Amniotic epithelial cell (primary cell): ENCODE measurements at regions not wholly inside any gene's neighbourhood (a gene's known extent, or its start where the extent isn't known, plus 50 kb on each side); places are given as distances from the start of the nearest gene placed in this dataset.
"Not testable (repeated sequence)": the region's sequence is repeated elsewhere in the genome, so short reads cannot be mapped to it uniquely, and the experiment has no call there.

Source experiments
- DNase-seq: peaks from one replicate; pipeline ENCODE4 v3.0.0-alpha.2; 2010; ENCODE audit warnings: low read depth

GRCh38 chr2:61774351-61774750 lies 79.5 kb downstream of the FAM161A start:
- no peak for DNase-seq

GRCh38 chr2:61771904-61772845 lies 81.7 kb downstream of the FAM161A start:
- DNase-seq, result no peak

- no peak for DNase-seq
Observed at GRCh38 chr2:61770746-61771145, 83.1 kb downstream of the FAM161A start.

- DNase-seq, result no peak
Observed at GRCh38 chr2:61770298-61770697, 83.6 kb downstream of the FAM161A start.

DNA sequence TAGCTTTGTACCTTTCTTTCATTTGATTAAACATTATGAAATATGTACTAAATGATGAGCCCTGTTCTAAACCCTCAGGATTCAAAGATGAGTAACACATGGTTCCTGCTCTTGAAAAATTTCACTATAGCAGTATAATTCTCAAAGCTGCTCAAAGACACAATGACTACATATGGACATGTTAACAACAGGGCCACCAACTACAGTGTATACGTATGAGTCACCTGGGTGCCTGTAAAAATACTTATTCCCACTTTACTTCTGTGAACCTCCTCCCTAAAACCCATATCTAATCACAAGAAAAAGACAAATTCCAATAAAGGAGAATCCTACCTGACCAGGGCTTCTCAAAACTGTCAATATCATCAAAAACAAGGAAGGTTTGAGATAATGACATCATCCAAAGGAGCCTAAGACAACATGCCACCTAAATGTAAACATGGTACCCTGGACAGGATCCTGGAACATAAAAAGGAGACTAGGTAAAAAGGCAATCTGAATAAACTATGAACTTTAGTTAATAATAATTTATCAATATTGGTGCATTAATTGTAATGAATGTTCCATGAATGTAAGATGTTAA lies 84.7 kb downstream of the FAM161A start:
- DNase-seq, result no peak

DNA sequence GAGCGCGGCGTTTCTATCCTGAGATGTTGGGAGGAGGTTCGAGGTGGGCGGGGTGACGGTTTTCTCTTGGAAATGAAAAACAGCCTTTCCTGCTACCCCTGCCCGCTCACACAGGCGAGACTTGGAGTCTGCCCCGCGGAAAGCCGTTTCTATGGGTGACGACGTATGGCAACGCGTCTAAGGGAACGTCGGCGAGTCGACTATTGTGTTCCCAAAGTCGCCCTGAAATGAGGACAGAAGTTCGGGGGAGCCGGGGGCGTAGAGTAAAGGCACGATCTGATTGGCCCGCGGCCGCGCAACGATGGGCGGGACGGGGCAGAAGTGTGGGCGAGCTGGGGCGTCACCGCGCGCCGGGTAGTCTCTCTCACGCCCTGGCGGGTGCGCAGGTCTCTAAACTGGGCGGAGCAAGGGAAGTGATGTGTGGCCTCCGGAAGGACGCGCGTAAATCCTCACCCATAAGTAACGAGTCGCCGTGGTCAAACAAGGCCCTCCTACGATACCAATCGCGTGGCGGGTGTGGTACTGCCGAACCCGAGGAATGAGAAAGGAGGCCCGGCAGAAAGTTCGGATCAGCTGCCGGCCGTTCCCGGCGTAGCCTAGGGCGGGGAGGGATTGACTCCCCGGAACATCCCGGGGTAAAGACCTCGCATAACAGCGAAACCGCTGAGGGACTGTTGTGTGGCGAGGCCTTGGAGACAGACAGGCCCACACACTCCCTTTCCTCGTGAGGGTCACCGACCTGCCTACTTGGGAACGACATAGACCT lies 89.6 kb downstream of the FAM161A start:
- DNase-seq, result peak; percentile 98

GRCh38 chr2:61763605-61764034 lies 90.2 kb downstream of the FAM161A start:
- peak; percentile 90 for DNase-seq

DNA sequence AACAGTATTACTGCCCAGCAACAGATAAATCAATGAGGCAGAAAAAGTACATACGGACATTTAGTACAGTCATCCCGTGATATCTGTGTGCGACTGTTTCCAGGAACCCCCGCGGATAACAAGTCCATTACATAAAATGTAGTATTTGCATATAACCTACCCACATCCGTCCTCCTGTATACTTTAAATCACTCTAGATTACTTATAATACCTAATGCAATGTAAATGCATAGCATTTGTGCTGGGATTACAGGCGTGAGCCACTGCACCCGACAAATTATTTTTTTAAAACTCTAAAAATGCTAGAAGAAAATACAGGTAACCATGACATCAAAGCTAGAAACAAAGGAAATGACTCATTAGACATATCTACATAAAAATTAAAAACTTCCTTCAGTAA lies 91.6 kb downstream of the FAM161A start:
- DNase-seq, result peak; percentile 27

DNA sequence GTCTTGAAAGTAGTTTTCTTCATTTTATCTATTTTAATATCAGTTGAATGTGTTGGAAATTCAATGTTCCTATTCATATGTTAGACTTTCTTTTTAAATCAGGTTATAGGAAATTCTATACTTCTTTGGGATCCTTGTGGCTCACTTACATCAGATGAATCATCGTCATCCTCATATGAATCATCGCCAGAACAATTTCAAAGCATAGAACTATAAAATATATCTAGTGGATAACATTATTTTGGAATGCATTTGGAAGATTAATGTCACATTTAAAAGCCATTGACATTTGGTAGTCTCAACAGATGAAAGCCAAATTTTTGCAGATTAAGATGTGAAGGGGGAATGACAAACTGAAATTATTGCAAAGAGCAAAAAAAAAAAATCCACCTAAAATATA lies 94.1 kb downstream of the FAM161A start:
- DNase-seq, result peak; percentile 81

DNA sequence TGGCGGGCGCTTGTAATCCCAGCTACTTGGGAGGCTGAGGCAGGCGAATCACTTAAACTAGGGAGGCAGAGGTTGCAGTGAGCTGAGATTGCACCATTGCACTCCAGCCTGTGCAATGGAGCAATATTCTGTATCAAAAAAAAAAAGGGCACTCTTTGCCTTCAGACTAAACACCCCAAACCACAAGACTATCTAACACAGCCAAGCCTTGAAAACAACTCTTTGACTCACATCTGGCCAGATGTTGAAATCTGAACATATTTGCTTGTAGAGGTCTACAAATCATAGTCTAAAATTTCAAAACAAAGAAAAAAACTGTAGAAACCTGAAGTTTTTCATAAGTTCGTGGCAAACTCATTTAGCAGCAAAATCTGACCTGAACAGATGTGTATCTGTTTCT lies 94.9 kb downstream of the FAM161A start:
- peak; percentile 100 for DNase-seq

- DNase-seq, result no peak
Observed at GRCh38 chr2:61758159-61758558, 95.7 kb downstream of the FAM161A start.

DNA sequence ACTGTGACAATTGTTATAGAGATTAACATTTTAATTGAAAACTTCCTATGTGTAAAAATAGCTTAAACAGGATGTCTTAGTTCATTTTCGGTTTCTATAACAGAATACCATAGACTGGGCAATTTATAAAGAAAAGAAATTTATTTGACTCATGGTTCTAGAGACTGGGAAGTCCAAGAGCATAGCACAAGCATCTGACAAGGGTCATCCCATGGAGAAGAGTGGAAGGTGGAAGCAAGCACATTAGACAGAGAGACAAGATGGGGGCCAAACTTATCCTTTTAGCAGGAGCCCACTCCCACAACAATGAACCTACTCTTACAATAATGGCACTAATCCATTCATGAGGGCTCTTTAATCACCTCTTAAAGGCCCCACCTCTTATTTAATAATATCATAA lies 100.3 kb downstream of the FAM161A start:
- DNase-seq, result no peak

DNA sequence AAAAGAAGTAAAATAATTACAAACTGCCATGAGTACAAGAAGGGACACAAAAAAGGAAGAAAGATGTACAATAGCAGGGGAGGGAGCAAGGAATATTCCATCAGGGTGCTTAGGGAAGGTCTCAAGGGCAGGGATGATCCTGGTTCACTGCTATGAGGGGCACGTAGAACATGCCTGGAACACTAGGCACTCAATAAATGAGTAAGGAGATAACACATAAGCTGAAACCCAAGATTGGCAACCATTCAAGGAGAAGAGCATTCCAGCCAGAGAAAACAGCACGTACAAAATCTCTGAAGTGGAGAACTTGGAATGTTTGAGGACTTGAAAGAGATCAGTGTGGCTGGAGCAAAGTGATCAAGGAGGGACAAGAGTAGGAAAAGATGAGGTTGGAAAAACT lies 103.2 kb downstream of the FAM161A start:
- peak; percentile 92 for DNase-seq

- DNase-seq, result no peak
Observed at GRCh38 chr2:61742955-61743354, 110.9 kb downstream of the FAM161A start.

DNA sequence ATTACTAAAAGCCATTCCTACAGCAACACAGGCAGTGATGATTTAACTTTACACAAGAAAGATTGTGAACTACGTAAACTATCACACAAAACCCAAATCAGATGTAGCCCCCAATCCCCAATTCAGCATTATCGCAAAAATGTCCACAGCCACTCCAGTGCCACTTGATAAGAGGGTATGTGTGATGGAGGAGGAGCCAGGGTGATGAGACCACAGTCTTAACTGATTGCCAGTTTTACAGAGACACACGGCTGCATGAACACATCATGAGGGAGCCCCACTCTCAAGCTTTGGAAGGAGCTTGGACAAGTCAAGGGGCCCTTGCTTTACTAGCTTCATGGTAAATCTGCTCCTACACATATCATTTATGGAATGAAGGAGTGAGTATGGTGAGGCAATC lies 116.0 kb downstream of the FAM161A start:
- no peak for DNase-seq

DNA sequence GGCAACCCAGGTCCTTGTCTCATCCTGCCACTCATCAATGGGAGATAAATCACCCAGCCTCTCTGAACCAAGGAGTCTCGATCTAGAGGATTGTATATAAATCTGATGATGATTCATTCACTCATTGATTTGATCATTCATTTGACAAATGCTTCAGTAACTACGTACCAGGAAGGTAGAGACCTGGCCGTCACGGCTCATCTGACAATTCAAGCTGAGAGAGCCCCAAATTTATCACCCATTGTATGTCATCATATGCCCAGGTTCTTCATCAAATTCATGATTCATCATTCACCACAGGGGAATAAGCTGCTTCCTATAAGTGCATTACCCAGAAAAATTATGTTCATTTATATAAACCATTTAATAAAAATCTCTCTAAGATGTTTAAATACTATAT lies 116.9 kb downstream of the FAM161A start:
- no peak for DNase-seq

DNA sequence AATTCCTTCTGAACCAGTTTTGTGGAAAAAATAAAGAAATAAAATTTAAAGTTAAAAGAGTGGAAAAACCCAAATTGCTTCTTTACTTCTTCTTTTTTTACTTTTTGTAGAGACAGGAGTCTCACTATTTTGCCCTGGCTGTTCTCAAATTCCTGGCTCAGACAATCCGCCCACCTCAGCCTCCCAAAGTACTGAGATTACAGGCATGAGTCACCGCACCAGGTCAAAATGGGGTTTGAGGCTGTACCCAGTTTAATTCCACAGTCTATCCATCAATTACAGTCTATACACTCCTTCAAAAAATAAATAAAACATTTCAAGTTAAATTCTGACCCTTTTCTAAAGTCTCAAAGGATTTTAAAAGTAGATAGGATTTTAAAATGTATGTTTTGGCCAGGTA lies 120.3 kb downstream of the FAM161A start:
- DNase-seq, result peak; percentile 48

DNA sequence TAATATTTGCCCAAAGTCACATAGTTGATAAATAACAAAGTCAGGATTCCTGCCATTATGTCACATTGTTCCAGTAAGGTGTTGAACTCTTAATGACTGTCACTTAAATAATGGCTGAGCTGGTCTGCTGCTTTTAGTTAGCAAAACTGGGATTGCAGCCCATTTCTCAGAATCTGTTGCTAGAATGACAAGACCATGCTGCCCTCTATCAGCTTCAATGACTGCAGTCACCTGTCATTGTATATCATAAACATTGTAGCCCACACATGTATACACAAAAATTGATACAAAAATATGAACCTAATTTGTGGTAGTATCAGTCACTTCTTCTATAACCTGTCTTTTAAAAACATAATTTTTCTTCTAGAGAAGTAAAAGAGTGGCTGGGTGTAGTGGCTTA lies 121.1 kb downstream of the FAM161A start:
- DNase-seq, result no peak

DNA sequence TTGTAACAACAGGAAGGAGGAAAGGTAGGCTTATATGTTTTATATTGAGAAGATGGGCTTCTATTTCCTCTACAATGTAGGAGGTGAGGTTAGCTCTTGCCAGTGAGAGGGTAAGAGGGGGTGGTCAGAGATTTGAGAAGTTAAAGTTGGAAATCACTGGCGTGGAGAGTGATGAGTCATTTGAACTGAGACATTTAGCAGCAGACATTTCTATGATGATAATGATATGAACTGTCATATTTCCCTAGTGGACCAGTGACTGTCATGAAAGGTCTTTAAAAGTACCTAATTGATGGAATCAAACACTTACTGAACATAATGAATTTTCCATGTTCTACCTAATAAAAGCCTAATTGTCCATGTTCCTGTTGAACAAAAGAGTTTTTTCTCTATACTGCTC lies 126.1 kb downstream of the FAM161A start:
- DNase-seq, result peak; percentile 44

- DNase-seq, result peak; percentile 37
Observed at GRCh38 chr2:61726456-61727209, 127.2 kb downstream of the FAM161A start.

- not testable (repeated sequence) for DNase-seq
Observed at GRCh38 chr2:61723364-61723763, 130.5 kb downstream of the FAM161A start.

- no peak for DNase-seq
Observed at GRCh38 chr2:61722800-61723199, 131.1 kb downstream of the FAM161A start.
